Neutrophil (primary cell): ENCODE measurements at regions not wholly inside any gene's neighbourhood (a gene's known extent, or its start where the extent isn't known, plus 50 kb on each side); places are given as distances from the start of the nearest gene placed in this dataset.
A peak's percentile ranks its signal among the peaks of the same experiment; 100 is the strongest.

Source experiments
- H3K27ac ChIP-seq: fragments of 200-600 bp; sonication (generic); 2 replicates; pipeline ENCODE4 v1.5.1; 2016; ENCODE audit warnings: mild to moderate bottlenecking, moderate library complexity
- H3K27me3 ChIP-seq: fragments of 200-600 bp; sonication (generic); 2 replicates; pipeline ENCODE4 v1.6.0; 2016; ENCODE audit warnings: mild to moderate bottlenecking
- H3K36me3 ChIP-seq: fragments of 200-600 bp; sonication (generic); 2 replicates; pipeline ENCODE4 v1.5.1; 2017
- H3K4me1 ChIP-seq, 2 experiments: fragments of 200-600 bp in 1 of 2; sonication (generic) in 1 of 2; 1 replicate in 1 of 2; 2 replicates in 1 of 2; pipeline versions ENCODE4 v1.5.1 to v1.6.1; 2013 to 2016; ENCODE audit warnings: low read depth in 1 of 2, low read length in 1 of 2, mild to moderate bottlenecking in 1 of 2, moderate library complexity in 1 of 2; ENCODE audit not compliant: control insufficient read depth in 1 of 2, insufficient read depth in 1 of 2
- H3K4me3 ChIP-seq, 2 experiments: fragments of 200-600 bp in 1 of 2; sonication (generic) in 1 of 2; 1 replicate in 1 of 2; 2 replicates in 1 of 2; pipeline ENCODE4 v1.5.1; 2013 to 2016; ENCODE audit warnings: low read depth in 1 of 2, low read length in 1 of 2, mild to moderate bottlenecking in 1 of 2, moderate library complexity in 1 of 2
- H3K9me3 ChIP-seq: fragments of 200-600 bp; sonication (generic); 2 replicates; pipeline ENCODE4 v1.5.1; 2016
- TF ChIP-seq, protein P1 (sequence below): fragments of 200-600 bp; sonication (generic); IDR thresholded peaks from 2 replicates; pipeline ENCODE4 v1.5.1; 2016; ENCODE audit warnings: antibody characterized with exemption

DNA sequence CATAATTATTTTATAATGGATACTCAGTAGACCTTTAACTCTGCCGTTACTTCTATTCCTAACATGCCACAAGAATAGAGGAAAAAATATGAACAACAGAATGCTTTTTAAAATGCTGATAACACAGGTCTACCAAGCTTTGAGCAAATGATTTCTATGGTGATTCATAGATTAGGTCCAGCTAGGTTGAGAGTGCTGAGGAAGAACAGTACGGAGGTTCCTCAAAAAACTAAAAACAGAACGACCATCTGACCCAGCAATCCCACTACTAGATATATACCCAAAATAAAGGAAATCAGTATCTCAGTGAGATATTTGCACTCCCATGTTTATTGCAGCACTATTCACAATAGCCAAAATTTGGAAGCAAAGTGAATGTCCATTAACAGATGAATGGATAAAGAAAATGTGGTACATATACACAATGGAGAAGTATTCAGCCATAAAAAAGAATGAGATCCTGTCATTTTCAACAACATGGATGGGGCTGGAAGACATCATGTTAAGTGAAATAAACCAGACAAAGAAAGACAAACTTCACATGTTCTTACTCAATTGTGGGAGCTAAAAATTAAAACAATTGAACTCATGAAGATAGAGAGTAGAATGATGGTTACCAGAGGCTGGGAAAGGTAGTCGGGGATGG lies 111.6 kb upstream of the SERTAD2 start:
- Histone ChIP-seq H3K4me3 (no peak overlapping the region), H3K9me3 (no peaks in the 10 kb centered on the region), H3K4me1 (peaks cover 14 to 22% of the 10 kb centered on the region in 2 experiments), H3K27ac (no peak overlapping the region), H3K36me3 (no peaks in the 10 kb centered on the region), H3K27me3 (no peaks in the 10 kb centered on the region)
- TF ChIP-seq, protein P1, sequence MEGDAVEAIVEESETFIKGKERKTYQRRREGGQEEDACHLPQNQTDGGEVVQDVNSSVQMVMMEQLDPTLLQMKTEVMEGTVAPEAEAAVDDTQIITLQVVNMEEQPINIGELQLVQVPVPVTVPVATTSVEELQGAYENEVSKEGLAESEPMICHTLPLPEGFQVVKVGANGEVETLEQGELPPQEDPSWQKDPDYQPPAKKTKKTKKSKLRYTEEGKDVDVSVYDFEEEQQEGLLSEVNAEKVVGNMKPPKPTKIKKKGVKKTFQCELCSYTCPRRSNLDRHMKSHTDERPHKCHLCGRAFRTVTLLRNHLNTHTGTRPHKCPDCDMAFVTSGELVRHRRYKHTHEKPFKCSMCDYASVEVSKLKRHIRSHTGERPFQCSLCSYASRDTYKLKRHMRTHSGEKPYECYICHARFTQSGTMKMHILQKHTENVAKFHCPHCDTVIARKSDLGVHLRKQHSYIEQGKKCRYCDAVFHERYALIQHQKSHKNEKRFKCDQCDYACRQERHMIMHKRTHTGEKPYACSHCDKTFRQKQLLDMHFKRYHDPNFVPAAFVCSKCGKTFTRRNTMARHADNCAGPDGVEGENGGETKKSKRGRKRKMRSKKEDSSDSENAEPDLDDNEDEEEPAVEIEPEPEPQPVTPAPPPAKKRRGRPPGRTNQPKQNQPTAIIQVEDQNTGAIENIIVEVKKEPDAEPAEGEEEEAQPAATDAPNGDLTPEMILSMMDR, result no peak

DNA sequence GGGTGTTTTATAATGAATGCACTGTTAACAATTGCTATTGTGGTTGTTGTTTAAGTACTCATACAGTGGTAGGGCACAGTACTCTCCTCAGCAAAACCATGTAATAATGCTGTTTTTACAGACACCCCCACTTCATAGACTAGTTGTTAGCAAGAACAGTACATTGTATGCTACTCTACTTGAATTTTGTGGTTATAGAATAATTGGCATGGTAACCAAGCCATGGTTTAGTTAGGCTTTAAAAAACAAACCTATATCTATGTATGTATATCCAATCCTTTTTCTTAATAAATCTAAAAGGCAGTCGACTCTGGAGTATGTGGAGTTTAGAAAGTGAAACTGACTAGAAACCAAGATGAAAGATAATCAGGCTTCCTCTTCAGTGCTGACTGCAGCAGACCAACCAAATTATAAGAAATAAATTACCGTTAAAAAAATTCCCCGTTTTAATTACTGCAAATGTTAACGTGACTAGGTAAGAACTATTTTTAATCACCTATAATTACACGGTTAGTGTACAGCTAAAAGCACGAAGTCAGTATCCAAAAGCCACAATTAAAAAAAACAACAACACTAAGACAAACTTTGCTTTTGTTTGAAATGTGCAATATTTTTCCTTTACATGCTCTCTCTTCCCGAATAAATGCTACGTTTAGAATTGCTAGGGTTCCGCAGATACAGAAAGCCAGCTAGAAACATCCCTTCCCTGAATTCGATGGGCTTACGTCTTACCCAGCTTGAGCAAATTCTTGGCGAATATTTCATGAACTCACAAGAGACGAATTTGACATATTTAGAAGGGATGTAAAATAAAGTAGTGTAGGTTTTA lies 113.3 kb upstream of the SERTAD2 start:
- Histone ChIP-seq H3K4me3 (peak overlapping the region; percentile 75 to 86), H3K9me3 (no peaks in the 10 kb centered on the region), H3K27me3 (no peaks in the 10 kb centered on the region), H3K4me1 (peaks cover 14 to 22% of the 10 kb centered on the region in 2 experiments), H3K27ac (peak overlapping the region; percentile 76), H3K36me3 (no peaks in the 10 kb centered on the region)
- TF ChIP-seq, protein P1, result no peak

DNA sequence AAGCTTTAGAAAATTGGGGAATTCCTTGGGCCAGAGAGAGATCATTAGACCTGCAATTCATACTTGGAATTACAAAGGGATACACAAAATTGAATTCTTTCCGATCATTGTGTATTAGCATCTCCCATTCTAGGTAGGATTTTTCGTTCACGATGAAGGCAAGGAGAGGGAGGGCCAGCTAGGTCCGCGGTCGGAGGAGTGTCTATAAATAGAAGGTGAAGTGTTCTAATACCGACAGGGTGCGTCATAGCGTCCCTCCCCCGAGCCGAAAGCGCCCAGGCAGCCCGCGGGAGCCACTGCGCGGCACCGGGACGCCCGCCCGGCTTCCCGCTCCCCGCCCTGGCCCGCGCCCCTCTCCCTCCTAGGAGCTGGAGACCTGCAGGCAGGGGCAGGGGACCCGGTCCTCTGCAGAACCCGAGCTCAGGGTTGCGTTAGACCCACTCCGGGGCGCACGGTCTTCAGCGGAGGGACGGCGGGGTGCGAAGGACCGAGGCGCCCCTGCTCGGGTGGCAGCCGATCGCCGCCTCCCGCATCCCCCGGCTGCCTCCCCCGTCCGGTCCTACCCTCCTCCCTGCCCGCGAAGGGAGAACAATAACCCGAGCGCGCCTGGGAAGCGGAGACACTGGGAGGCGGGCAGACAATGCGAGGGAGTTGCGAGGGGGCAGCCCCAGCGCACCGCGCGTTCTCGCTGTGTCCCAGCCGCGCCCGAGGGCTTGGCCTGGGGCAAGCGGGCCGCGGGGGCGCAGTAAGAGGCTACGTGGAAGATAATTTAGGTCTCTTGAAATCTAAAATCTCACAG lies 114.2 kb upstream of the SERTAD2 start:
- TF ChIP-seq, protein P1, result peak; percentile 12
- Histone ChIP-seq H3K36me3 (no peaks in the 10 kb centered on the region), H3K9me3 (no peaks in the 10 kb centered on the region), H3K4me1 (peaks cover 14 to 22% of the 10 kb centered on the region in 2 experiments), H3K4me3 (peak overlapping the region; percentile 75 to 86), H3K27me3 (no peaks in the 10 kb centered on the region), H3K27ac (peak overlapping the region; percentile 76)

DNA sequence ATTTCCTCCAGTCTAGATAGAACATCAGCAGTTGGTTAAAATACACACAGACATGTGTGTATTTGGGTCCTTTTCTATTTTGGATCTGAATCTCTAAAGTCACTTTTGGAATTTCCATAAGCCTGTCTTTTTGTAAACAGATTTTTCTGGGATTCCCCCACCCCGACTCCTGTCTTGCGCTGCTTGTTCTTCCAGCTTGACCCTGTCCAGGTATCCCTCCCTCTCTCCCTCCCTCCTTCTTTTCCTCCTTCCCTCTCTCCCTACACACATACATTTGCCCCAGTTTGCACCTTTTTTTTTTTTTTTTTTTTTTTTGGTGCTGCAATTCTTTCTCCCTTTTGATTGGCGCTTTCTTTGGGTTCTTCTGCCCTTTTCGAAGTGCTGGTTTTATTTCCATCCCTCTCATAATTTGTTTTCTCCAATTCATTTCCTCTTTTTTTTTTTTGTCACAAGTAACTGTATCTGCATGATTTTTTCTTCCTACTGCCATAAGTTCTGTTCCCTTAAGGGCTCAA lies 114.8 kb upstream of the SERTAD2 start:
- H3K4me3 ChIP-seq, result peak overlapping the region; percentile 75 to 86
- no peaks in the 10 kb centered on the region for H3K9me3 ChIP-seq
- H3K27ac ChIP-seq, result peak overlapping the region; percentile 76
- no peaks in the 10 kb centered on the region for H3K36me3 ChIP-seq
- H3K4me1 ChIP-seq, result peaks cover 14 to 22% of the 10 kb centered on the region in 2 experiments
- TF ChIP-seq, protein P1, result no peak
- H3K27me3 ChIP-seq, result no peaks in the 10 kb centered on the region

DNA sequence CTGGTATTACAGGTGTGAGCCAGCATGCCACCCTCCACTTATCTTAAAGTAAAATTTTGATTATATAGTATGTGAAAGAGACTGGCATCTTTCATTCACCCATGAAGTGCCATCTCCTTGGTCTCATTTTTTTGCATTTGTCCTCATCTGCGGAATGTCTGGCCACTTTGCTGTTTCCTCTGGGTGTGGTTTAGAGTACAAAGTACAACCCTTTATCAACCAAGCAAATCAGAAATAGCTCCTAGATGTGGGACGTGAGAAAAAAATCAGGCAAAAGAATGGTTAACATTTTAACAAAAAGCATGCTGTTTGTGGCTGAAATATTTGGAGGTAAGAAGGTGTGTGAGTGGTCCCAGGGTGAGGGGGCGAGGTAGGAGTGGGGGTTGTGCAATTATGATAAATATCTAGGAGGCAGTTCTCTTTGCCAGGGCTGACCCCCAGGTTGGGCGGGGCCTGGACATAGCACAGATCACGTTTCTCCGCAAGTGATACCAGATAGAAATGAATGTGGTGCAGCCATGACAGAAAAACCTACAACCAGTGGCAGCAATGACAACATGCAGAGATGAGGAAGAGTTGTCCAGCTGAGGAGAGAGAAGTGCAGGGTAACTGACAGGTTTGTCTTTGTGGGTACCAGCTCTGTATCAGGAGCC lies 115.8 kb upstream of the SERTAD2 start:
- Histone ChIP-seq H3K27me3 (no peaks in the 10 kb centered on the region), H3K9me3 (no peaks in the 10 kb centered on the region), H3K4me1 (peaks cover 14 to 22% of the 10 kb centered on the region in 2 experiments), H3K27ac (no peak overlapping the region), H3K4me3 (no peak overlapping the region), H3K36me3 (no peaks in the 10 kb centered on the region)
- TF ChIP-seq, protein P1, result no peak
